ENCODE measurements at regions not wholly inside any gene's neighbourhood (a gene's known extent, or its start where the extent isn't known, plus 50 kb on each side); places are given as distances from the start of the nearest gene placed in this dataset.

DNA sequence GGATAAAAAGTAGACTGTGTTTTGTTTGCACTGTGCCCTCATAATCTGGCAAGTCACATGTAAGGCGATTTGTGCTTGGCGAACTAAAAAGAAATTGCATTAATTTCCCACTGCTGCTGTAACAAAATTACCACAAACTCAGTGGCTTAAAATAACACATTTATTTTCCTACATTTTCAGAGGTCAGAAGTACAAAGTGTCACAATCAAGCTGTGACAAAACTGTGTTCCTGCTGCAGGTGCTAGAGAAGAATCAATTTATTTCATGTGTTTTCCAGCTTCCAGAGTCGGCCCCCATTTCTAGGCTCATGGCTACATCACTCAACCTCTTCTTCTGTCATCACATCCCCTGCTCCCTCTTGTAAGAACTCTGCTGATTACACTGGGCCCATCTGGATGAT is 158.6 kb upstream of the UFM1 start:
- TF ChIP-seq, protein P1, sequence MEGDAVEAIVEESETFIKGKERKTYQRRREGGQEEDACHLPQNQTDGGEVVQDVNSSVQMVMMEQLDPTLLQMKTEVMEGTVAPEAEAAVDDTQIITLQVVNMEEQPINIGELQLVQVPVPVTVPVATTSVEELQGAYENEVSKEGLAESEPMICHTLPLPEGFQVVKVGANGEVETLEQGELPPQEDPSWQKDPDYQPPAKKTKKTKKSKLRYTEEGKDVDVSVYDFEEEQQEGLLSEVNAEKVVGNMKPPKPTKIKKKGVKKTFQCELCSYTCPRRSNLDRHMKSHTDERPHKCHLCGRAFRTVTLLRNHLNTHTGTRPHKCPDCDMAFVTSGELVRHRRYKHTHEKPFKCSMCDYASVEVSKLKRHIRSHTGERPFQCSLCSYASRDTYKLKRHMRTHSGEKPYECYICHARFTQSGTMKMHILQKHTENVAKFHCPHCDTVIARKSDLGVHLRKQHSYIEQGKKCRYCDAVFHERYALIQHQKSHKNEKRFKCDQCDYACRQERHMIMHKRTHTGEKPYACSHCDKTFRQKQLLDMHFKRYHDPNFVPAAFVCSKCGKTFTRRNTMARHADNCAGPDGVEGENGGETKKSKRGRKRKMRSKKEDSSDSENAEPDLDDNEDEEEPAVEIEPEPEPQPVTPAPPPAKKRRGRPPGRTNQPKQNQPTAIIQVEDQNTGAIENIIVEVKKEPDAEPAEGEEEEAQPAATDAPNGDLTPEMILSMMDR (conservative IDR thresholded peaks at IDR 0.05; ENCODE audit: low read length): no peak
- no peak for TF ChIP-seq EZH2phosphoT487 (IDR thresholded peaks at IDR 0.05; ENCODE audit: borderline replicate concordance)

Measured in Loucy (cell line).